Liver (tissue), 8 donors: ENCODE measurements at regions not wholly inside any gene's neighbourhood (a gene's known extent, or its start where the extent isn't known, plus 50 kb on each side); places are given as distances from the start of the nearest gene placed in this dataset.

Source experiments
- DNase-seq: peaks from one replicate; pipeline ENCODE4 v3.0.0-alpha.2; 2017; ENCODE audit warnings: low spot score
- H3K27ac ChIP-seq, 2 donors: one replicate each; pipeline ENCODE4 v1.7.0; 2013; ENCODE audit warnings: inconsistent platforms in 2 of 2, low read length in 2 of 2, control low read depth in 1 of 2, low read depth in 1 of 2, mild to moderate bottlenecking in 1 of 2
- H3K27me3 ChIP-seq, 4 donors: one replicate each; pipeline versions ENCODE4 v1.6.1 to v1.7.0; 2013; ENCODE audit warnings: low read length in 3 of 4, inconsistent platforms in 1 of 4, mild to moderate bottlenecking in 1 of 4, moderate library complexity in 1 of 4; ENCODE audit not compliant: control insufficient read depth in 4 of 4, insufficient read depth in 4 of 4
- H3K36me3 ChIP-seq, 4 donors: one replicate each; pipeline versions ENCODE4 v1.6.1 to v1.7.0; 2013; ENCODE audit warnings: low read length in 3 of 4, mild to moderate bottlenecking in 3 of 4, low read depth in 1 of 4, moderate library complexity in 1 of 4; ENCODE audit not compliant: control insufficient read depth in 4 of 4, insufficient read depth in 3 of 4
- H3K4me1 ChIP-seq, 4 donors: one replicate each; pipeline versions ENCODE4 v1.6.1 to v1.7.0; 2013; ENCODE audit warnings: low read length in 3 of 4, mild to moderate bottlenecking in 3 of 4, moderate library complexity in 1 of 4; ENCODE audit not compliant: control insufficient read depth in 4 of 4, insufficient read depth in 4 of 4
- H3K4me3 ChIP-seq, 3 donors: one replicate each; pipeline versions ENCODE4 v1.6.1 to v1.7.0; 2013; ENCODE audit warnings: low read length in 3 of 3, control low read depth in 1 of 3, low read depth in 1 of 3, mild to moderate bottlenecking in 1 of 3
- H3K9ac ChIP-seq, 2 donors: one replicate each; pipeline ENCODE4 v1.7.0; 2013; ENCODE audit warnings: low read length in 2 of 2, mild to moderate bottlenecking in 2 of 2, moderate library complexity in 2 of 2, control low read depth in 1 of 2, low read depth in 1 of 2
- H3K9me3 ChIP-seq, 4 donors: one replicate each; pipeline versions ENCODE4 v1.6.1 to v1.7.0; 2013; ENCODE audit warnings: low read length in 3 of 4; ENCODE audit not compliant: control insufficient read depth in 4 of 4
- EGR1 ChIP-seq, 2 donors: IDR thresholded peaks; 2 replicates each; pipeline ENCODE4 v1.6.1; 2016 to 2018; ENCODE audit warnings: antibody characterized with exemption in 2 of 2, low read depth in 2 of 2
- FOXA1 ChIP-seq: IDR thresholded peaks from 2 replicates; pipeline ENCODE4 v1.6.1; 2016; ENCODE audit warnings: antibody characterized with exemption
- GABPA ChIP-seq, 2 donors: IDR thresholded peaks in 1 of 2; conservative IDR thresholded peaks in 1 of 2; 2 replicates each; pipeline ENCODE4 v1.6.1; 2016; ENCODE audit warnings: antibody characterized with exemption in 2 of 2, mild to moderate bottlenecking in 1 of 2, moderate library complexity in 1 of 2
- HNF4A ChIP-seq, 2 donors: conservative IDR thresholded peaks; 2 replicates each; pipeline ENCODE4 v1.6.1; 2016; ENCODE audit warnings: antibody characterized with exemption in 2 of 2, mild to moderate bottlenecking in 2 of 2
- JUND ChIP-seq, 2 donors: IDR thresholded peaks; 2 replicates each; pipeline ENCODE4 v1.6.1; 2016; ENCODE audit warnings: antibody characterized with exemption in 2 of 2
- NR2F2 ChIP-seq: IDR thresholded peaks from 2 replicates; pipeline ENCODE4 v1.6.1; 2016; ENCODE audit warnings: antibody characterized with exemption
- SP1 ChIP-seq: IDR thresholded peaks from 2 replicates; pipeline ENCODE4 v1.6.1; 2018; ENCODE audit warnings: antibody characterized with exemption, mild to moderate bottlenecking
- TAF1 ChIP-seq: conservative IDR thresholded peaks from 2 replicates; pipeline ENCODE4 v1.6.1; 2016; ENCODE audit warnings: antibody characterized with exemption, mild to moderate bottlenecking
- WGBS: extraction: QIAGEN DNeasy Blood & Tissue Kit; methylation state at CpG from one replicate; pipeline ENCODE4 v1.1.7; 2013; 5-methylcytosine and 5-hydroxymethylcytosine counted together
- TF ChIP-seq, protein P1 (sequence below): IDR thresholded peaks from 2 replicates; pipeline ENCODE4 v1.6.1; 2016; ENCODE audit warnings: antibody characterized with exemption
- TF ChIP-seq, protein P2 (sequence below): IDR thresholded peaks from 2 replicates; pipeline ENCODE4 v1.6.1; 2016; ENCODE audit warnings: antibody characterized with exemption
- TF ChIP-seq, protein P3 (sequence below): fragments of 150-350 bp; IDR thresholded peaks from 2 replicates; pipeline ENCODE4 v1.5.1; 2017; ENCODE audit warnings: improper control_type of control experiment, low read depth, low read length; ENCODE audit not compliant: missing input control
- TF ChIP-seq, protein P4 (sequence below): IDR thresholded peaks from 2 replicates; pipeline ENCODE4 v1.6.1; 2016; ENCODE audit warnings: antibody characterized with exemption, mild to moderate bottlenecking
- donor health status: healthy.
- donor health status: healthy.
- donor health status: healthy.
- donor health status: healthy.
- donor health status: healthy.

DNA sequence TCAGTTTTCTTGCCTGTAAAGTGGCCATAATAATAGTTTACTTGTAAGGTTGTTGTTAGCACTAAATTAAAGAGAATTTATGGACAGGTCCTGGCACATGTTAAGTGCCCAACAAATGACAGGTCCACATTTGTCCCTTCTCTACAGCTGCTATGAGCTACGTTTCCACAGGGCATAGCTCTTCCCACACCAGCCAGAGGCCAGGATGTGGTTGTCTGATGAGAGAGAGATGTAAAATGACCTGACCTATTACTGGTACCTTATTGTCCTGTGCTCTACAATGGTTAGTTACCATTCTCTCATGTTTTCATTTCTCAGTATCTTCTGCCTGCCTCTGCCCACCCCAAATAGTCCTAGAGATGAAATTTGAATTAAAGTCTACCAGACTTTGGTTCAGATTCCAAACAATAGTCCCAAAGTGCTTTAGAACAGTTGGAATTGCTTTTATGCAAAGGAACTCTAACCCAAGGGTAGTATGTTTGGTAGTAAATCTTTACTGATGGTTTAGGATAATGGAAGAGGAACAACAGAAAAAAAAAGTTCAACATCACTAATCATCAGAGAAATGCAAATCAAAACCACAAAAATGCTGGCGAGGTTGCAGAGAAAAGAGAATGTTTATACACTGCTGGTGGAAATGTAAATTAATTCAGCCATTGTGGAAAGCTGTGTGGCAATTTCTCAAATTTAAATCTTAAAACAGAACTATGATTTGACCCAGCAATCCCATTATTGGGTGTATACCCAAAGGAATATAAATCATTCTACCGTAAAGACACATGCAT lies 57.1 kb upstream of the ANKFN1 start:
- TF ChIP-seq GABPA (IDR thresholded peaks at IDR 0.05 in 1 of 2, conservative IDR thresholded peaks at IDR 0.05 in 1 of 2) (no peak), TAF1 (no peak), JUND (IDR thresholded peaks at IDR 0.05) (no peak)
- TF ChIP-seq, protein P1, sequence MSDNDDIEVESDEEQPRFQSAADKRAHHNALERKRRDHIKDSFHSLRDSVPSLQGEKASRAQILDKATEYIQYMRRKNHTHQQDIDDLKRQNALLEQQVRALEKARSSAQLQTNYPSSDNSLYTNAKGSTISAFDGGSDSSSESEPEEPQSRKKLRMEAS = no peak
- Histone ChIP-seq H3K36me3 (no peaks in the 10 kb centered on the region), H3K9me3 (no peaks in the 10 kb centered on the region), H3K4me1 (no peaks in the 10 kb centered on the region), H3K27me3 (peaks cover 0 to 3% (median 0%) of the 10 kb centered on the region in 4 donors), H3K9ac (no peak overlapping the region), H3K27ac (no peak overlapping the region), H3K4me3 (no peak overlapping the region)
- no peak for DNase-seq
- 79% methylated on average over 3 of the region's 3 CpGs for WGBS

DNA sequence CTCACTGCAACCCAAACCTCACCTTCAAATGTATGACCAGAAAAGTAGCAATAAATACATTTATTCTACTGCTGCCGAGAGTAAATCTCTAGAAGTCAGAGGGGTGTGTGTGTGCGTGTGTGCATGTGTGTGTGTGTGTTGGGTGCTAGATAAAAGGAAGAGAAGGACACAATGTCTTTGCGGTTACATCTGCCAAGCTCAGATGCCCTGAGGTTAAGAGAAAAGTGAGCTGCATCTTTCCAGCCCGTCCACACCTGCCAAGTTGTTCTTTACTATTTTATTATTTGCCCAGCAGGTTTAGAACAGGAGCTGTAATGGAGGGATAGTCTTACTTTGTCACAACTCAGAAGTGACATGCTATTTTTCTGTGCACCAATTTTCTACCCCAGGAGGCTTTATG lies 54.5 kb upstream of the ANKFN1 start:
- Histone ChIP-seq H3K4me1 (no peaks in the 10 kb centered on the region), H3K27ac (no peak overlapping the region), H3K9ac (no peak overlapping the region), H3K36me3 (no peaks in the 10 kb centered on the region), H3K27me3 (no peaks in the 10 kb centered on the region), H3K9me3 (no peaks in the 10 kb centered on the region), H3K4me3 (no peak overlapping the region)
- TF ChIP-seq TAF1 (no peak), GABPA (IDR thresholded peaks at IDR 0.05 in 1 of 2, conservative IDR thresholded peaks at IDR 0.05 in 1 of 2) (no peak), FOXA1 (no peak)
- no peak for DNase-seq
- WGBS = 81% methylated on average over 4 of the region's 4 CpGs

DNA sequence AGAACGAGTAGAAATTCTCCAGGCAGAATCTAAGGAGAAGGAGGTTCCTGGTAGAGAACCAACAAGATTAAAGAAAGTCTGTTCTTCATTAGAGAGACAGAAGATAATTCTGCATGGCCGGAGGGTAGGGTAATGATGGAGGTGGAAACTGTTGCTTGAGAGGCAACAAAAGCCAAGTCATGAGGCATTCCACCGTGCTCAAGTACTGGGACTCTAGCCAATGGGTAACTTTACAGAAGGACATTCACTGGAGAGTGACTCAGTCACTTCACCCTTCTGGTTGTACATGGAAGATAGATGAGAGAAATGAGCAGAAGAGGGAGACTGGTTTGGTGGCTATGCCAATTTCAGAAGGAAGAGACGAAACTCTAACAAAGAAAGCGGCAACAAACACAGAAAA lies 53.6 kb upstream of the ANKFN1 start:
- H3K27me3 ChIP-seq = no peaks in the 10 kb centered on the region
- no peaks in the 10 kb centered on the region for H3K36me3 ChIP-seq
- no peak for TF ChIP-seq HNF4A (conservative IDR thresholded peaks at IDR 0.05)
- no peak for TF ChIP-seq EGR1 (IDR thresholded peaks at IDR 0.05; ENCODE audit: low read depth in 2 of 2)
- TF ChIP-seq, protein P2, sequence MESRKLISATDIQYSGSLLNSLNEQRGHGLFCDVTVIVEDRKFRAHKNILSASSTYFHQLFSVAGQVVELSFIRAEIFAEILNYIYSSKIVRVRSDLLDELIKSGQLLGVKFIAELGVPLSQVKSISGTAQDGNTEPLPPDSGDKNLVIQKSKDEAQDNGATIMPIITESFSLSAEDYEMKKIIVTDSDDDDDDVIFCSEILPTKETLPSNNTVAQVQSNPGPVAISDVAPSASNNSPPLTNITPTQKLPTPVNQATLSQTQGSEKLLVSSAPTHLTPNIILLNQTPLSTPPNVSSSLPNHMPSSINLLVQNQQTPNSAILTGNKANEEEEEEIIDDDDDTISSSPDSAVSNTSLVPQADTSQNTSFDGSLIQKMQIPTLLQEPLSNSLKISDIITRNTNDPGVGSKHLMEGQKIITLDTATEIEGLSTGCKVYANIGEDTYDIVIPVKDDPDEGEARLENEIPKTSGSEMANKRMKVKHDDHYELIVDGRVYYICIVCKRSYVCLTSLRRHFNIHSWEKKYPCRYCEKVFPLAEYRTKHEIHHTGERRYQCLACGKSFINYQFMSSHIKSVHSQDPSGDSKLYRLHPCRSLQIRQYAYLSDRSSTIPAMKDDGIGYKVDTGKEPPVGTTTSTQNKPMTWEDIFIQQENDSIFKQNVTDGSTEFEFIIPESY = no peak
- no peak for TF ChIP-seq NR2F2
- TF ChIP-seq SP1 = no peak
- TF ChIP-seq, protein P3, sequence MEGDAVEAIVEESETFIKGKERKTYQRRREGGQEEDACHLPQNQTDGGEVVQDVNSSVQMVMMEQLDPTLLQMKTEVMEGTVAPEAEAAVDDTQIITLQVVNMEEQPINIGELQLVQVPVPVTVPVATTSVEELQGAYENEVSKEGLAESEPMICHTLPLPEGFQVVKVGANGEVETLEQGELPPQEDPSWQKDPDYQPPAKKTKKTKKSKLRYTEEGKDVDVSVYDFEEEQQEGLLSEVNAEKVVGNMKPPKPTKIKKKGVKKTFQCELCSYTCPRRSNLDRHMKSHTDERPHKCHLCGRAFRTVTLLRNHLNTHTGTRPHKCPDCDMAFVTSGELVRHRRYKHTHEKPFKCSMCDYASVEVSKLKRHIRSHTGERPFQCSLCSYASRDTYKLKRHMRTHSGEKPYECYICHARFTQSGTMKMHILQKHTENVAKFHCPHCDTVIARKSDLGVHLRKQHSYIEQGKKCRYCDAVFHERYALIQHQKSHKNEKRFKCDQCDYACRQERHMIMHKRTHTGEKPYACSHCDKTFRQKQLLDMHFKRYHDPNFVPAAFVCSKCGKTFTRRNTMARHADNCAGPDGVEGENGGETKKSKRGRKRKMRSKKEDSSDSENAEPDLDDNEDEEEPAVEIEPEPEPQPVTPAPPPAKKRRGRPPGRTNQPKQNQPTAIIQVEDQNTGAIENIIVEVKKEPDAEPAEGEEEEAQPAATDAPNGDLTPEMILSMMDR = no peak
- no peak for TF ChIP-seq GABPA (IDR thresholded peaks at IDR 0.05 in 1 of 2, conservative IDR thresholded peaks at IDR 0.05 in 1 of 2)
- TF ChIP-seq, protein P4, sequence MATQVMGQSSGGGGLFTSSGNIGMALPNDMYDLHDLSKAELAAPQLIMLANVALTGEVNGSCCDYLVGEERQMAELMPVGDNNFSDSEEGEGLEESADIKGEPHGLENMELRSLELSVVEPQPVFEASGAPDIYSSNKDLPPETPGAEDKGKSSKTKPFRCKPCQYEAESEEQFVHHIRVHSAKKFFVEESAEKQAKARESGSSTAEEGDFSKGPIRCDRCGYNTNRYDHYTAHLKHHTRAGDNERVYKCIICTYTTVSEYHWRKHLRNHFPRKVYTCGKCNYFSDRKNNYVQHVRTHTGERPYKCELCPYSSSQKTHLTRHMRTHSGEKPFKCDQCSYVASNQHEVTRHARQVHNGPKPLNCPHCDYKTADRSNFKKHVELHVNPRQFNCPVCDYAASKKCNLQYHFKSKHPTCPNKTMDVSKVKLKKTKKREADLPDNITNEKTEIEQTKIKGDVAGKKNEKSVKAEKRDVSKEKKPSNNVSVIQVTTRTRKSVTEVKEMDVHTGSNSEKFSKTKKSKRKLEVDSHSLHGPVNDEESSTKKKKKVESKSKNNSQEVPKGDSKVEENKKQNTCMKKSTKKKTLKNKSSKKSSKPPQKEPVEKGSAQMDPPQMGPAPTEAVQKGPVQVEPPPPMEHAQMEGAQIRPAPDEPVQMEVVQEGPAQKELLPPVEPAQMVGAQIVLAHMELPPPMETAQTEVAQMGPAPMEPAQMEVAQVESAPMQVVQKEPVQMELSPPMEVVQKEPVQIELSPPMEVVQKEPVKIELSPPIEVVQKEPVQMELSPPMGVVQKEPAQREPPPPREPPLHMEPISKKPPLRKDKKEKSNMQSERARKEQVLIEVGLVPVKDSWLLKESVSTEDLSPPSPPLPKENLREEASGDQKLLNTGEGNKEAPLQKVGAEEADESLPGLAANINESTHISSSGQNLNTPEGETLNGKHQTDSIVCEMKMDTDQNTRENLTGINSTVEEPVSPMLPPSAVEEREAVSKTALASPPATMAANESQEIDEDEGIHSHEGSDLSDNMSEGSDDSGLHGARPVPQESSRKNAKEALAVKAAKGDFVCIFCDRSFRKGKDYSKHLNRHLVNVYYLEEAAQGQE = no peak
- no peak for TF ChIP-seq TAF1
- no peak overlapping the region for H3K9ac ChIP-seq
- no peak overlapping the region for H3K4me3 ChIP-seq
- H3K4me1 ChIP-seq = no peaks in the 10 kb centered on the region
- no peak overlapping the region for H3K27ac ChIP-seq
- no peaks in the 10 kb centered on the region for H3K9me3 ChIP-seq
- DNase-seq = no peak
- 86% methylated on average over 5 of the region's 5 CpGs for WGBS
